GM23338 (cell line): ENCODE measurements at regions not wholly inside any gene's neighbourhood (a gene's known extent, or its start where the extent isn't known, plus 50 kb on each side); places are given as distances from the start of the nearest gene placed in this dataset.

ENCODE experiments used
- CREB1 ChIP-seq: fragments of 250-450 bp; sonication (Bioruptor Pico); IDR thresholded peaks from 2 replicates; pipeline ENCODE4 v1.5.0; 2020; ENCODE audit warnings: low read depth, mild to moderate bottlenecking, moderate library complexity
- CTCF ChIP-seq, 2 experiments: fragments of 200-600 bp in 1 of 2; sonication (generic) in 1 of 2; conservative IDR thresholded peaks; 2 replicates each; pipeline versions ENCODE4 v1.5.1 to v1.6.1; 2016 to 2017; ENCODE audit warnings: antibody characterized with exemption in 2 of 2, low read depth in 2 of 2, mild to moderate bottlenecking in 2 of 2, moderate library complexity in 1 of 2
- EZH2 ChIP-seq: fragments of 200-600 bp; sonication (generic); IDR thresholded peaks from one replicate; pipeline ENCODE4 v1.8.0; 2017; ENCODE audit warnings: antibody characterized with exemption, mild to moderate bottlenecking, low read depth; ENCODE audit not compliant: unreplicated experiment
- EZH2phosphoT487 ChIP-seq: fragments of 200-600 bp; sonication (generic); IDR thresholded peaks from one replicate; pipeline ENCODE4 v1.8.1; 2018; ENCODE audit warnings: antibody characterized with exemption; ENCODE audit not compliant: unreplicated experiment
- JUNB ChIP-seq: IDR thresholded peaks from one replicate; pipeline ENCODE4 v1.6.1; 2016; ENCODE audit warnings: antibody characterized with exemption; ENCODE audit not compliant: unreplicated experiment
- NANOG ChIP-seq: IDR thresholded peaks from 2 replicates; pipeline ENCODE4 v1.6.1; 2016; ENCODE audit warnings: antibody characterized with exemption, borderline replicate concordance
- POLR2AphosphoS5 ChIP-seq: IDR thresholded peaks from 2 replicates; pipeline ENCODE4 v1.6.1; 2016; ENCODE audit warnings: antibody characterized with exemption, low read depth
- REST ChIP-seq: IDR thresholded peaks from one replicate; pipeline ENCODE4 v1.6.1; 2018; ENCODE audit warnings: antibody characterized with exemption; ENCODE audit not compliant: unreplicated experiment
- ZNF114 ChIP-seq: fragments of 250-450 bp; sonication (Bioruptor Pico); IDR thresholded peaks from 2 replicates; pipeline ENCODE4 v1.5.0; 2020; ENCODE audit warnings: mild to moderate bottlenecking, moderate library complexity
- ZNF331 ChIP-seq: fragments of 250-450 bp; sonication (Bioruptor Pico); IDR thresholded peaks from 2 replicates; pipeline ENCODE4 v1.5.0; 2020; ENCODE audit warnings: low read depth, mild to moderate bottlenecking, moderate library complexity
- TF ChIP-seq, protein P1 (sequence below): IDR thresholded peaks from 2 replicates; pipeline ENCODE4 v1.6.1; 2016; ENCODE audit warnings: antibody characterized with exemption

DNA sequence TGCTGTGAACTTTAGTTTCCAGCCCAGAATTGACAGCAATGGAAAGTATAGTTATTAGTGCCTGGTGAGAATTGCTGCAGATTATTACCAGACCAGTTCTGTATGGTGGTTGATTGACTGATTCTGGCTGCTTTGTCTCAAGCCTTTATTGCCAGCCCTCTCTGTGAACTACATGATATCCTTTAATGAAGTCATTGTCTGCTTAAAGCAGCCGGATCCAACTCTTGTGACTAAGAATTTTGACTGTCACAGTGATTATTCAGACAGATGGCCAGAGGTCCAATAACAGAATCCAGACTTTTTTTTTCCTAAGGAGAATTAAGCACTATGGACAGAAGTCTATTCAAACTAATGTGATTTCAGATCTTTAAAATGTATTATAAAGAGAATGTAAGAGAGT is 1548.6 kb upstream of the B3GALT2 start:
- no peak for TF ChIP-seq CREB1
- TF ChIP-seq REST = no peak
- no peak for TF ChIP-seq POLR2AphosphoS5
- TF ChIP-seq CTCF (conservative IDR thresholded peaks at IDR 0.05; ENCODE audit: low read depth in 2 of 2) = no peak
- no peak for TF ChIP-seq ZNF114 (CRISPR knock-in tag)
- TF ChIP-seq EZH2phosphoT487 = no peak
- TF ChIP-seq EZH2 = no peak
- no peak for TF ChIP-seq NANOG
- TF ChIP-seq JUNB = no peak
- TF ChIP-seq ZNF331 (CRISPR knock-in tag) = no peak
- TF ChIP-seq, protein P1, sequence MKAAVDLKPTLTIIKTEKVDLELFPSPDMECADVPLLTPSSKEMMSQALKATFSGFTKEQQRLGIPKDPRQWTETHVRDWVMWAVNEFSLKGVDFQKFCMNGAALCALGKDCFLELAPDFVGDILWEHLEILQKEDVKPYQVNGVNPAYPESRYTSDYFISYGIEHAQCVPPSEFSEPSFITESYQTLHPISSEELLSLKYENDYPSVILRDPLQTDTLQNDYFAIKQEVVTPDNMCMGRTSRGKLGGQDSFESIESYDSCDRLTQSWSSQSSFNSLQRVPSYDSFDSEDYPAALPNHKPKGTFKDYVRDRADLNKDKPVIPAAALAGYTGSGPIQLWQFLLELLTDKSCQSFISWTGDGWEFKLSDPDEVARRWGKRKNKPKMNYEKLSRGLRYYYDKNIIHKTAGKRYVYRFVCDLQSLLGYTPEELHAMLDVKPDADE = no peak
